Liver (tissue), 8 donors: ENCODE measurements at regions not wholly inside any gene's neighbourhood (a gene's known extent, or its start where the extent isn't known, plus 50 kb on each side); places are given as distances from the start of the nearest gene placed in this dataset.

Experiments used
- DNase-seq: peaks from one replicate; pipeline ENCODE4 v3.0.0-alpha.2; 2017; ENCODE audit warnings: low spot score
- H3K27ac ChIP-seq, 2 donors: one replicate each; pipeline ENCODE4 v1.7.0; 2013; ENCODE audit warnings: inconsistent platforms in 2 of 2, low read length in 2 of 2, control low read depth in 1 of 2, low read depth in 1 of 2, mild to moderate bottlenecking in 1 of 2
- H3K27me3 ChIP-seq, 4 donors: one replicate each; pipeline versions ENCODE4 v1.6.1 to v1.7.0; 2013; ENCODE audit warnings: low read length in 3 of 4, inconsistent platforms in 1 of 4, mild to moderate bottlenecking in 1 of 4, moderate library complexity in 1 of 4; ENCODE audit not compliant: control insufficient read depth in 4 of 4, insufficient read depth in 4 of 4
- H3K36me3 ChIP-seq, 4 donors: one replicate each; pipeline versions ENCODE4 v1.6.1 to v1.7.0; 2013; ENCODE audit warnings: low read length in 3 of 4, mild to moderate bottlenecking in 3 of 4, low read depth in 1 of 4, moderate library complexity in 1 of 4; ENCODE audit not compliant: control insufficient read depth in 4 of 4, insufficient read depth in 3 of 4
- H3K4me1 ChIP-seq, 4 donors: one replicate each; pipeline versions ENCODE4 v1.6.1 to v1.7.0; 2013; ENCODE audit warnings: low read length in 3 of 4, mild to moderate bottlenecking in 3 of 4, moderate library complexity in 1 of 4; ENCODE audit not compliant: control insufficient read depth in 4 of 4, insufficient read depth in 4 of 4
- H3K4me3 ChIP-seq, 3 donors: one replicate each; pipeline versions ENCODE4 v1.6.1 to v1.7.0; 2013; ENCODE audit warnings: low read length in 3 of 3, control low read depth in 1 of 3, low read depth in 1 of 3, mild to moderate bottlenecking in 1 of 3
- H3K9ac ChIP-seq, 2 donors: one replicate each; pipeline ENCODE4 v1.7.0; 2013; ENCODE audit warnings: low read length in 2 of 2, mild to moderate bottlenecking in 2 of 2, moderate library complexity in 2 of 2, control low read depth in 1 of 2, low read depth in 1 of 2
- H3K9me3 ChIP-seq, 4 donors: one replicate each; pipeline versions ENCODE4 v1.6.1 to v1.7.0; 2013; ENCODE audit warnings: low read length in 3 of 4; ENCODE audit not compliant: control insufficient read depth in 4 of 4
- CTCF ChIP-seq: fragments of 150-350 bp; IDR thresholded peaks from 2 replicates; pipeline ENCODE4 v1.5.1; 2017; ENCODE audit warnings: improper control_type of control experiment, low read depth, low read length; ENCODE audit not compliant: missing input control
- FOXA1 ChIP-seq: IDR thresholded peaks from 2 replicates; pipeline ENCODE4 v1.6.1; 2016; ENCODE audit warnings: antibody characterized with exemption
- FOXA2 ChIP-seq: IDR thresholded peaks from 2 replicates; pipeline ENCODE4 v1.6.1; 2016; ENCODE audit warnings: antibody characterized with exemption
- GABPA ChIP-seq, 2 donors: IDR thresholded peaks in 1 of 2; conservative IDR thresholded peaks in 1 of 2; 2 replicates each; pipeline ENCODE4 v1.6.1; 2016; ENCODE audit warnings: antibody characterized with exemption in 2 of 2, mild to moderate bottlenecking in 1 of 2, moderate library complexity in 1 of 2
- HNF4A ChIP-seq, 2 donors: conservative IDR thresholded peaks; 2 replicates each; pipeline ENCODE4 v1.6.1; 2016; ENCODE audit warnings: antibody characterized with exemption in 2 of 2, mild to moderate bottlenecking in 2 of 2
- HNF4G ChIP-seq: IDR thresholded peaks from 2 replicates; pipeline ENCODE4 v1.6.1; 2016; ENCODE audit warnings: antibody characterized with exemption
- JUND ChIP-seq, 2 donors: IDR thresholded peaks; 2 replicates each; pipeline ENCODE4 v1.6.1; 2016; ENCODE audit warnings: antibody characterized with exemption in 2 of 2
- RAD21 ChIP-seq, 2 donors: IDR thresholded peaks; 2 replicates each; pipeline ENCODE4 v1.6.1; 2016; ENCODE audit warnings: antibody characterized with exemption in 2 of 2, mild to moderate bottlenecking in 2 of 2
- REST ChIP-seq: IDR thresholded peaks from 2 replicates; pipeline ENCODE4 v1.6.1; 2016; ENCODE audit warnings: antibody characterized with exemption, mild to moderate bottlenecking
- SP1 ChIP-seq: IDR thresholded peaks from 2 replicates; pipeline ENCODE4 v1.6.1; 2018; ENCODE audit warnings: antibody characterized with exemption, mild to moderate bottlenecking
- YY1 ChIP-seq: IDR thresholded peaks from 2 replicates; pipeline ENCODE4 v1.6.1; 2016; ENCODE audit warnings: antibody characterized with exemption, mild to moderate bottlenecking
- ZBTB33 ChIP-seq: IDR thresholded peaks from 2 replicates; pipeline ENCODE4 v1.6.1; 2016; ENCODE audit warnings: antibody characterized with exemption
- WGBS: extraction: QIAGEN DNeasy Blood & Tissue Kit; methylation state at CpG from one replicate; pipeline ENCODE4 v1.1.7; 2013; 5-methylcytosine and 5-hydroxymethylcytosine counted together
- donor health status: healthy.
- donor health status: healthy.
- donor health status: healthy.
- donor health status: healthy.
- donor health status: healthy.

GRCh38 chr9:20276762-20277161, 345.5 kb downstream of the MLLT3 start:
- no peak overlapping the region for H3K27ac ChIP-seq
- DNase-seq: no peak
- H3K9ac ChIP-seq: no peak overlapping the region
- H3K9me3 ChIP-seq: peaks cover 0 to 7% (median 1%) of the 10 kb centered on the region in 4 donors
- H3K36me3 ChIP-seq: no peaks in the 10 kb centered on the region
- H3K4me3 ChIP-seq: no peak overlapping the region
- no peaks in the 10 kb centered on the region for H3K4me1 ChIP-seq
- 81% methylated on average over 2 of the region's 2 CpGs for WGBS
- H3K27me3 ChIP-seq: no peaks in the 10 kb centered on the region
- TF ChIP-seq HNF4G (no peak), FOXA1 (no peak), GABPA (IDR thresholded peaks at IDR 0.05 in 1 of 2, conservative IDR thresholded peaks at IDR 0.05 in 1 of 2) (no peak), SP1 (no peak), FOXA2 (no peak), HNF4A (conservative IDR thresholded peaks at IDR 0.05) (no peak), CTCF (no peak), RAD21 (IDR thresholded peaks at IDR 0.05) (no peak)

GRCh38 chr9:20271723-20272122, 350.6 kb downstream of the MLLT3 start:
- Histone ChIP-seq H3K4me1 (no peaks in the 10 kb centered on the region), H3K27me3 (no peaks in the 10 kb centered on the region), H3K9ac (no peak overlapping the region), H3K9me3 (peaks cover 0 to 5% (median 1%) of the 10 kb centered on the region in 4 donors), H3K27ac (no peak overlapping the region), H3K36me3 (no peaks in the 10 kb centered on the region), H3K4me3 (no peak overlapping the region)
- no peak for TF ChIP-seq ZBTB33
- TF ChIP-seq YY1: no peak
- no peak for TF ChIP-seq JUND (IDR thresholded peaks at IDR 0.05)
- TF ChIP-seq CTCF: no peak
- TF ChIP-seq FOXA1: no peak
- TF ChIP-seq HNF4A (conservative IDR thresholded peaks at IDR 0.05): no peak
- TF ChIP-seq RAD21 (IDR thresholded peaks at IDR 0.05): no peak
- TF ChIP-seq REST: no peak
- TF ChIP-seq GABPA (IDR thresholded peaks at IDR 0.05 in 1 of 2, conservative IDR thresholded peaks at IDR 0.05 in 1 of 2): no peak
- WGBS: 71% methylated on average over 2 of the region's 2 CpGs
- no peak for DNase-seq
